Islet of Langerhans (tissue), 1 donor: ENCODE measurements at regions not wholly inside any gene's neighbourhood (a gene's known extent, or its start where the extent isn't known, plus 50 kb on each side); places are given as distances from the start of the nearest gene placed in this dataset.

Experiments
- FAIRE-seq: peaks from one replicate; lab custom pipeline; 2011; peaks lifted over from hg19 to GRCh38; lab: Jason Lieb, UNC

DNA sequence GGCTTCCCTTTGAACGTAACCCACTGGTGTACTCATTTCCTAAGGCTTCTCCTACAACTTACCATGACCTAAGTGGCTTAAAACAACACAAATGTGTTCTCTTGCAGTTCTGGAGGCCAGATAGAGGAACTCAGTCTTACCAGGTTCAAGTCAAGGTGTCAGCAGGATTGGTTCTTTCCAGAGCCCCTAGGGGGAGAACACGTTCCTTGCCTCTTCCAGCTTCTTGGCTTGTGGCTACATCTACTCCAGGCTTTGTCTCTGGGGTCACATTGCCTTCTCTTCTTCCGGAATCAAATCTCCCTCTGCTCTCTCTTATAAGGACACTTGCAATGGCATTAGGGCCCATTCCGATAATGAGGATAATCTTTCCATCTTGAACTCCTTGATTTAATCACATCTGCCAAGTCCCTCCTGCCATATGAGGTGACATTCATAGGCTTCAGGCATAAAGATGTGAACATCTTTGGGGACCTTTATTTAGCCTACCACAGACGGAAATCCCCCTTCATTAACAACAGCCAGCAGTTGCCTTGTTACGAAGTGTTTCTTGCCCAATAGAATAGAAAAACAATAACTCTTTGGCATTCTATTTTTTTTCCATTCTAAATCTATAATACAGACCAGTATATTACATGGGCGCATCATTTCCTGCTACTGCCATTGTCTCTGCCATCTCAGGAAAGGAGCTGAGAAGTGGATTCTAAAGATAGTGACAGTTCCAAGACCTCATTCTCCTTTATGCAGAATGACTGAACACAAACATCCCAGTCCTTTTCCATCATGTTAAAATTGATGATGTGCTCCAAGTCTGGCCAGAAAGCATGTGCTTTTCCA, 362.0 kb downstream of the ZNF521 start:
- FAIRE-seq, result no peak

DNA sequence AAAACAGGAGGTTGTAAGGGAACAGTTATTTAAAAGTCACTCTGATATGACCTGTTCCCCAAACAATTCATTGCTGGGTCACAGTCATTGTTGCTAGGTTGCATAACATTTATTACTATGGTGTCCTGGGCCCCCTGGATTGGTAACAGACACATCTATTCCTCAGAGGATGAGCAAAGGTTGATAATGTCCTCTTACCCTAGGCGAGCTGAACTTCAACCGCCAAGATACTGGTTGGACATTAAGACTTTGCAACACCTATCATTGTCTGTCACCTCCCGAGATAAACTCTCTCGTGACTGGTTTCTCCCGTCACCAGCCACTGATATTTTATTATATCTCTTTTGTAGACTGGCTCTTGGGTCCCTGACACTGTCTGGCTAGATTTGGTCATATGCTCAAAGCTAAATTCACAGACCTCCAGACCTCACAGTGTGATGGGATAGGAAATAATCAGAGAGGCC, 361.3 kb downstream of the ZNF521 start:
- no peak for FAIRE-seq

GRCh38 chr18:24991141-24992060, 360.6 kb downstream of the ZNF521 start:
- no peak for FAIRE-seq

DNA sequence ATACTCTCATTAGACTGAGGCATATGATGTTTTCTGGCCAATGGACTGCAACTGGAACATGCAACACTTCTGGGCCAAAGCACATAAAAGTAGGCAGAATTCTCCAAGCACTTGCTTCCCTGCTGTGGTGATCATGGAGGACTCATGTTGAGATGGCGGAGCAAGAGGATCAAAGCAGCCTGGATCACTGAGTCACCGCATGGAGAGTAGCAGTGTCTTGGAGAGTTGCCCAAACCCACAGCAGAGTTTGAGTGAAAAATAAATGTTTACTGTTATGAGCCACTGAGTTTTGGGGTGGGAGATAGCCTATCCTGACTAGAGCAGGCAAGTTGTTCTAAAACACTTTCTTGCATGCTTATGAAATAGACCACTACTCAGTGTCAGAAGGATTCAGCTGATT, 359.5 kb downstream of the ZNF521 start:
- no peak for FAIRE-seq

DNA sequence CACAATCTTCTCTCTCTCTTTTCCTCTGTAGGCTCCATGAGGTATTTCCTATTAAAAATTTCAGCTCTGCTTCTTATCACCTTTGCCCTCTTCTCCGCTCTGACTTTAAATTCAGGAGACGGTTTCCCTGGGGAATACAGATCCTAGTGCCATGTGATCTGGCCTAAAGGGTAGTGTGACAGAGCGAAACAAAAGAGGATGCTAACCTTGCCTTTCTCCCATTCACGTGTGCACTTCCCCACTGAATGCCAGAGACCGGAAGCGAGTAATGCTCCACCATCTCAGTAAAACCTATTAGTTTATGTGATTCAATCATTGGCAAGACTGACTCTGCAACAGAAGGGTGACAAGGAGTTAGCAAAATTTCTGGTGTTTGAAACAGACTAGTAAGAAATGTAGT, 358.3 kb downstream of the ZNF521 start:
- no peak for FAIRE-seq

DNA sequence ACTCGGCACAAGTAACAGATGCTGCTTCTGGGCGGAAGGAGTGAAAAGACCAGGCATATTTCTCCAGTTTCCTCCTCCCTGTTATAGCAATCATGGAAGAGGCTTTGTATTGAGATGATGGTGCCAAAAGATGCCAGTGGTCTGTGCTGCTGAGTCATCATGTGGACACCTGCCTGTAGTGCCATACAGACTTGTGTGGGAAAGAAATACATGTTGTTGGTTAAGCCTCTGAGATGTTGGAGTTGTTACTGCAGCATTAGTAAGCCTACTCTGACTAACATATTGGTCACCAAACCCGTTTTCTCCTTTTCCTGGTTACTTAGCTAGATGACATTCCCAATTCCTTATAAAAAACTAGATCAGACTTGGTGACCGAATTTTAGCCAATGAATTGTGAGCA, 356.9 kb downstream of the ZNF521 start:
- no peak for FAIRE-seq

DNA sequence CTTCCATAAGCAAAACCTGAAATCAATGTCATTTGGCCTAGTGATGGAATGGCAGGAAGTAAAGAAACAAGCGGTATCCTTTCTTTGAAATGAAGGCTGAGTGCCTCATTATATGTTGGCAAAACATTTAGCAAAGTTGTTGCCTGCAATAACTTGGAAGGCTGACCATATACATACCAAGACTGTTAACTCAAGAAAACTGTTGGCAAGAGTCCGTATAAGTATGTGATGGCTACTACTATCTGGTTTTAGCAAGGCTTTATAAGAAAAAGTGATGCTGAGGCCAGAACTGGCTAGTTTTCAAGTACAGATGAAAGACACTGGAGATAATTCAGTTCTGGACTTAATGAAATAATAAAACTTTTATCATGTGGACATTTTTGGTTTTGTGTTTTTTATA, 356.2 kb downstream of the ZNF521 start:
- FAIRE-seq, result no peak

DNA sequence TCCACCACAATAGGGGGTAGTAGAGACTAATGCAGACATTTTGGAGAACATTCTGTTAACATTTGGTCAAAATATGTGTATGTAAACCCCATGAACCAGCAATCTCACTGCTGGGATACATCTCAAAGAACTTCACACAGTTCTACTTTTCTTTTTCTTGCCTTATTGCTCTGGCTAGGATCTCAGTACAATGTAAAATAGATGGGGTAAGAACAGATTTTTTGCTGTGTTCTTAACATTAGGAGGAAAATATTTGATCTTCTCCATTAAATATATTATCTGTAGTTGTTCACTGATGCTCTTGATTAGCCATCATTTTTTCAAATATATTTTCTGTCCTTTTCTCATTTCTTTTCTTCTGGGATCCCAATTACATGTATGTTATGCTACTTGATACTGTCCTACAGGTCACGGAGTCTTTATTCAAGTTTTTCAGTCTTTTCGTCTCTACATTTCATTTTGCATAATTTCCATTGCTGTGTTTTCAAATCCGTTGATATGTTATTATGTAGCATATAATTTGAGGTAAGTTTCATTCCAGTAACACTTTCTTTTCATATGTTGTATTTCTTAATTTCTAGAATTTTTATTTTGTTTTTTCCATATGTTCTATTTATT, 352.2 kb downstream of the ZNF521 start:
- FAIRE-seq, result no peak

DNA sequence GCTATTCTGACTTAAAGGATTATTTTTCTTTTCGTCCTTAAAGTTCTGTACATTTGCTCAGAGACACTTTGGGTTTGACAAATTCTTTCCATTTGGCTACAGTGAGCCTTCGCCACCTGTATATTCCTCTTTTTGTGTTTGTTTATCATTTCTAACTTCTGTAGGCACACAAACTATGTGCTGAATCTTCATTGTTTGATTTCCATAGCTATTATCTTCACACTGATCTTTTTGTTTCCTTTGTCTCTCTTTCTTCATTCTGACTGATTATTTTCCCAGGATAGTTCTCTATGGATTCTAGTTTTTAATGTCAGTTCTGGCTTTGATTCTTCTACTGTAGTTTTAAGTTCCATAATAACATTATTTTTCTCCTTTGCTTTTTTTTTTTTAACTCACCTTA, 350.2 kb downstream of the ZNF521 start:
- FAIRE-seq, result no peak

DNA sequence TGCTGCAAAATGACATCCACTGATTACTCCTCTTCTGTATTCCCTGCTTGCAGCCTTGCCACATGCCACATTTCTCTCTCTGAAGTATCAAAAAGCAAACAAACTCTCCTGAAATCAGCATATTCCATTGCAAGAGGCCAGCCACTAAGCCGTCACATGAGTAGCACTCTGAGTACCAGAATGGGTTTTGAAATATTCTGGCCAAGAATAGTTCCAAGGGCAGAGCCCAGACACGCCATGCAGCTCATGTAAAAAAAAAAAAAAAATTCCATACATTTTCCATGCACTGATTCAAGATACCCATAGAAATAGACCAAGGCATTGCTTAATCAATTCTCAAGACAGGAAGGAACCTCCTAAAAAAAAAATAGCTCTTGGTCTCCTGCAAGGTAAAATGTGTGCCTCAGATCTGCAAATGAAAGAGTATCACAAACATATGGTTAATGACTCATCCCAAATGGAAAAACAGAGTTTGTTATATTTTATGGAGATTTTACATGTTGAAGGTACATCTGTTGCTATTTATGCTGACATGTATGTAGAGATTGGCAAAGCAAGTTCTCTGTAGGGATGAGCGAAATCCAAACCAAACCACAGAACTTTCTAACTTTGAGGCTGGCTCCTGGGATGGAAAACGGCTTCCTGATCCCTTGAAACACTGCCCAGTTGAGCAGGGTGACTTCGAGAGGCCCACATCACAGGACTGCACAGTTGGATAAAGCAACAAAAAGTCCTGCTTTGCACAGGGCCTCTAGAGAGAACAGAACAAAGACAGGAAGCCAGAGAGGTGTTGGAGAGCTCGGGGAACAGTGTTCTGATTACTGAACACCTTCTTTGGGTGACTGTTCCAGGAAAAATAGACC, 346.2 kb downstream of the ZNF521 start:
- FAIRE-seq, result no peak

DNA sequence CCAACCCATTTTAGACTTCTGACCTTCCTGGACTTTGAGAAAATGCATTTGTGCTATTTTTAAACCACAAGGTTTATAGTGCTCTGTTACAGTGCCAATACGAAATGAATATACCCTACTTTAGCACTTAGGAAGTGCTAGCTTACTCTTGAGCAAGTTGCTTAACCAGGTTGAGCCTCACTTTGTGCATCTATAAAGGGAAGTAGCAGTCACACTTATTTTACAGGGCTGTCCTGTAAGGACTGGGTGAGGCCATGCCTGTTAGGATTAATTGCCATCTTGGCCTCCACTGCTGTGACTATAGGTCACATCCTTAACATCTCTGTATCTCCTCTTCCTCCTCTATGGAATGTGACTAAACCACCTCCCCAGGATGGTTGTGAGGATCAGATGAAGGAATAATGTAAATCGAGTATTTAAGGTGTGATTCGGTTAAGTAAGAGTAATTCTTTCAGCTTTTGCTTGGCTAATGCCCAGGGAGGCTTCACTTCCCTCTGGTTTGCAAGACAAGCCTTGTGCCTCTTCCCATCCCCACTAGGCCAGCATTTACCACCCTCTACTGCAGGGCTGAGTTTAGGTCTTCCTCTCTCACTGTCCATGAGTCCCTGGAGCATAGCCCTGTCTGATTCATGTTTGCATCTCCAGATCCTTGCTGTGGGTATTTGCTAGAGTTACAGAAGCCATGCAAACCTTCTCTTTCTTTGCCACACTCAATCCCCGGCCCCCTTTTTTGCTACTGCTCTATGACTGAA, 341.2 kb downstream of the ZNF521 start:
- no peak for FAIRE-seq
